ENCODE measurements at regions not wholly inside any gene's neighbourhood (a gene's known extent, or its start where the extent isn't known, plus 50 kb on each side); places are given as distances from the start of the nearest gene placed in this dataset.

DNA sequence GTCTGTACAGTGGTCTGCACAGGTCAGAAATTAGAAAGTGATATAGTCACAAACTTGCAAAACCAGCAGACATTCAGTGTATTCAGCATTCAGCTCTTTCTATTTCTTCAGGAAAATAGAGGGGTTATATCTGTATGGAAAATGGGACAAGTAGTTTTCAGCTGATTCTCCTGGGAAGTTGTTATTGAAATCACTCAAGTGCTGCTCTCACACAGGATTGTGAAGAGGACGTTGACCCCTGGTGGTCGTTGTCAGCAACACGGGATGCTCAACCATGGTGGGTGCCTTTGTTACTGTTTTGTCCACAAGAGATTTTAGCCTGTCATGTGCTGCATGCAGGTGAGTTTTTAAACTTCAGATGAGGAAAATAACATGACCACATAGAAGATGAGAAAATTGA is 981.8 kb downstream of the TMEM121 start:
- no peak for TF ChIP-seq RNF2 (conservative IDR thresholded peaks at IDR 0.05; ENCODE audit: low read depth)
- TF ChIP-seq SRF (IDR thresholded peaks at IDR 0.05; ENCODE audit: low read depth, low read length) = no peak
- no peak for TF ChIP-seq KMT2B (CRISPR knock-in tag; IDR thresholded peaks at IDR 0.05)
- no peak for TF ChIP-seq GPN1 (CRISPR knock-in tag; IDR thresholded peaks at IDR 0.05; ENCODE audit: borderline replicate concordance)
- no peak for TF ChIP-seq PPARG (CRISPR knock-in tag; conservative IDR thresholded peaks at IDR 0.05)

All from HepG2 (cell line).